Glutamatergic neuron (in vitro differentiated cells): ENCODE measurements at regions not wholly inside any gene's neighbourhood (a gene's known extent, or its start where the extent isn't known, plus 50 kb on each side); places are given as distances from the start of the nearest gene placed in this dataset.
"Not testable (repeated sequence)": the region's sequence is repeated elsewhere in the genome, so short reads cannot be mapped to it uniquely, and the experiment has no call there.

Source experiments
- DNase-seq: peaks from one replicate; pipeline ENCODE4 v3.0.0; 2022
- H3K27ac Mint-ChIP-seq: one replicate; pipeline ENCODE4 v1.8.0; 2020; ENCODE audit warnings: mild to moderate bottlenecking, mixed read lengths, inconsistent platforms; ENCODE audit not compliant: unreplicated experiment
- H3K27me3 Mint-ChIP-seq: one replicate; pipeline ENCODE4 v1.8.0; 2020; ENCODE audit warnings: mild to moderate bottlenecking, moderate library complexity, mixed read lengths, inconsistent platforms; ENCODE audit not compliant: unreplicated experiment
- H3K36me3 Mint-ChIP-seq: one replicate; pipeline ENCODE4 v1.8.0; 2020; ENCODE audit warnings: mild to moderate bottlenecking, mixed read lengths, inconsistent platforms; ENCODE audit not compliant: unreplicated experiment
- H3K4me1 Mint-ChIP-seq: one replicate; pipeline ENCODE4 v1.8.0; 2020; ENCODE audit warnings: mild to moderate bottlenecking, low read depth, mixed read lengths, inconsistent platforms; ENCODE audit not compliant: unreplicated experiment
- H3K4me3 Mint-ChIP-seq: one replicate; pipeline ENCODE4 v1.8.0; 2020; ENCODE audit warnings: mild to moderate bottlenecking, mixed read lengths, inconsistent platforms; ENCODE audit not compliant: unreplicated experiment
- H3K9me3 Mint-ChIP-seq: one replicate; pipeline ENCODE4 v1.8.0; 2020; ENCODE audit warnings: mild to moderate bottlenecking, moderate library complexity, mixed read lengths, inconsistent platforms; ENCODE audit not compliant: unreplicated experiment
- TF ChIP-seq, protein P1 (sequence below): fragments of 200-600 bp; sonication (generic); IDR thresholded peaks from one replicate; pipeline ENCODE4 v1.5.0; 2021; ENCODE audit not compliant: partially characterized antibody, unreplicated experiment

DNA sequence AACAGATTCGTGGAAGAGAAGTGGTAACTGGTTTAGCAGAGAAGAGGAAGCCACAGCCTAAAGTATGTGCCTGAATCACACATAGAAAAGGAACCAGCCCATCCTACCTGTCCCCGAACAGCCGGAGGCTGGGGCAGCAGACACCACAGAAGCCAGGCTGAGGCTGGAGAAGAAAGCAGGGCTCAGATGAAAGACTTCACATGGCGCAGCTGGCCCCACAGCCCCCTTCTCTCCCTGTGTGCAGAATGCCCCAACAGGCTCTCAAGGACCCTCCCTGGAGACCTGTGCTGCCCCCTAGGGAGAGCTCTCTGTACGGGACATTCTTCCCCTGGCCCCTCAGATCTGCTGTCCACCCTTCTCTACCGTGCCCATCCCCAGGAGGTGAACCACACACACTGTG is 83.5 kb upstream of the RAB12 start:
- no peak overlapping the region for H3K4me3 Mint-ChIP-seq
- DNase-seq, result no peak
- H3K27ac Mint-ChIP-seq, result no peak overlapping the region
- H3K27me3 Mint-ChIP-seq, result no peaks in the 10 kb centered on the region
- no peaks in the 10 kb centered on the region for H3K4me1 Mint-ChIP-seq
- peaks cover 2% of the 10 kb centered on the region for H3K9me3 Mint-ChIP-seq
- TF ChIP-seq, protein P1, sequence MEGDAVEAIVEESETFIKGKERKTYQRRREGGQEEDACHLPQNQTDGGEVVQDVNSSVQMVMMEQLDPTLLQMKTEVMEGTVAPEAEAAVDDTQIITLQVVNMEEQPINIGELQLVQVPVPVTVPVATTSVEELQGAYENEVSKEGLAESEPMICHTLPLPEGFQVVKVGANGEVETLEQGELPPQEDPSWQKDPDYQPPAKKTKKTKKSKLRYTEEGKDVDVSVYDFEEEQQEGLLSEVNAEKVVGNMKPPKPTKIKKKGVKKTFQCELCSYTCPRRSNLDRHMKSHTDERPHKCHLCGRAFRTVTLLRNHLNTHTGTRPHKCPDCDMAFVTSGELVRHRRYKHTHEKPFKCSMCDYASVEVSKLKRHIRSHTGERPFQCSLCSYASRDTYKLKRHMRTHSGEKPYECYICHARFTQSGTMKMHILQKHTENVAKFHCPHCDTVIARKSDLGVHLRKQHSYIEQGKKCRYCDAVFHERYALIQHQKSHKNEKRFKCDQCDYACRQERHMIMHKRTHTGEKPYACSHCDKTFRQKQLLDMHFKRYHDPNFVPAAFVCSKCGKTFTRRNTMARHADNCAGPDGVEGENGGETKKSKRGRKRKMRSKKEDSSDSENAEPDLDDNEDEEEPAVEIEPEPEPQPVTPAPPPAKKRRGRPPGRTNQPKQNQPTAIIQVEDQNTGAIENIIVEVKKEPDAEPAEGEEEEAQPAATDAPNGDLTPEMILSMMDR, result no peak
- H3K36me3 Mint-ChIP-seq, result peaks cover 23% of the 10 kb centered on the region

DNA sequence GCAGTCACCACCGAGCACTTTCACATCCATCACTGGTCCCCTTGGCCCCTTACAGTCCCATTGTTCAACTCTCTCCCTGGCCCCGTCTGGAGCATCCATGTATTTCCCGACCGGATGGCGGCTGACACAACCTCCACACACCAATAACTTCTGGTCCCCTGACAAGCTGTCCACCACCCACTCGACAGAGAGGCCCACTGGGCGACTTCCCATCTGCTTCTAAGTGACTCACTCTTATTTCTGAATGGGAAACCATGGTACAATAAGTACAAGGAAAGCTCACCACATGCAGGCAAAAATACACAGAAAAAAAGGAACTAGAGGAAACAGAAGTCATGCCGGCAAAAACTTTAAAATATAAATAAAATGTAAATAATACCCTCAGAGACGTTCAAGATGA is 82.9 kb upstream of the RAB12 start:
- no peak for DNase-seq
- H3K27me3 Mint-ChIP-seq, result peaks cover 2% of the 10 kb centered on the region
- H3K9me3 Mint-ChIP-seq, result peaks cover 4% of the 10 kb centered on the region
- H3K4me1 Mint-ChIP-seq, result no peaks in the 10 kb centered on the region
- H3K4me3 Mint-ChIP-seq, result no peak overlapping the region
- H3K36me3 Mint-ChIP-seq, result peaks cover 27% of the 10 kb centered on the region
- H3K27ac Mint-ChIP-seq, result peak overlapping the region; percentile 34
- TF ChIP-seq, protein P1, result no peak

DNA sequence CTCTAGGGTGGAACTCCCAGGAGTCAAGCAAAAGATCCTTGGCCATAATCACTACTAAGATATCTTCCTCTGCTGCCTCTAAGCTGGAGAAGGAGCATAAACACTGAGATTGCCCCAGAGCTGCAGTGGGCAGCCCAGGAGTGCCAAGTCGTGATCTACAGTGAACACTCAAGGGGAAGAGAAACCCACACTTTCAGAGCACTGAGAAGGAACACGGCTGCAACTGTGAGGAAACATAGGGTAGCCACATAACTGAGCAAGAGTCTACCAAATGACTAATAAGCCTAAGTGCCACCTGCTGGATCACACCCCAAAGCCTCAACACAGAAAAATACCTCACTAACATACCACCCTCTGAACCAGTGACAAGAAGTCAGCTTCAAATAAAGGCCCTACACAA is 79.6 kb upstream of the RAB12 start:
- Mint-ChIP-seq H3K27me3 (peaks cover 2% of the 10 kb centered on the region), H3K4me1 (no peaks in the 10 kb centered on the region), H3K27ac (no peak overlapping the region), H3K9me3 (peaks cover 10% of the 10 kb centered on the region), H3K36me3 (peaks cover 39% of the 10 kb centered on the region), H3K4me3 (no peak overlapping the region)
- no peak for DNase-seq
- TF ChIP-seq, protein P1, result no peak

DNA sequence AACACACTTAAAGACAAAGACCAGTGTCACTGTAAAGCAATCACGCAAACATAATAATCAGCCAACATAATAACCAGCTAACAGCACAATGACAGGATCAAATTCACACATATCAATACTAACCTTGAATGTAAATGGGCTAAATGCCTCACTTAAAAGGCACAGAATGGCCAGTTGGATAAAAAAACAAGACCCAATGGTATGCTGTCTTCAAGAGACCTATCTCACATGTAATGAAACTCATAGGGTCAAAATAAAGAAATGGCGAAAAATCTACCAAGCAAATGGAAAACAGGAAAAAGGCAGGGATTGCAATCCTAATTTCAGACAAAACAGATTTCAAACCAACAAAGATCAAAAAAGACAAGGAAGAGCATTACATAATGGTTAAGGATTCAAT is 78.2 kb upstream of the RAB12 start:
- not testable (repeated sequence) for DNase-seq, H3K4me3 Mint-ChIP-seq, H3K27me3 Mint-ChIP-seq, H3K27ac Mint-ChIP-seq, H3K4me1 Mint-ChIP-seq, H3K9me3 Mint-ChIP-seq
- H3K36me3 Mint-ChIP-seq, result peaks cover 39% of the 10 kb centered on the region

DNA sequence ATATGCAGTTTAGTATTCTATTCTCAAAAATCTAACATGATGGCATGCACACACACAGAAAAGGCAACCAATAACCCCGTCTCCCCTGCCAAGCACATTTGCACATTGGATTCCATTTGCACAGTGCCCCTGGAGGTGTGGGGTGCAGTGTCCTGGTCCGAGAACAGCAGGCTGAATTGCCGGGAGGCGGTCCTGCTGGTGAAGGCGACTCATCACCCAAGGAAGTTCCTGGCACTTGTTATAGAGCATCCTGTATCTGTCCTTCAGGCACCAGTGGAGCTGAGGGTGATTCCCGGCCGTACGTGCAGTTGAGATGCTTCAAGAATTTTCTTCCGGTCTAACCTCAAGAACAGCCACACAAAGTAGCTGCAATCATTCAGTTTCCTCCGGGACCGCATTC is 73.0 kb upstream of the RAB12 start:
- peaks cover 13% of the 10 kb centered on the region for H3K36me3 Mint-ChIP-seq
- H3K9me3 Mint-ChIP-seq, result peaks cover 6% of the 10 kb centered on the region
- TF ChIP-seq, protein P1, result no peak
- H3K4me3 Mint-ChIP-seq, result no peak overlapping the region
- H3K27me3 Mint-ChIP-seq, result peaks cover under 1% of the 10 kb centered on the region
- H3K27ac Mint-ChIP-seq, result no peak overlapping the region
- H3K4me1 Mint-ChIP-seq, result no peaks in the 10 kb centered on the region
- no peak for DNase-seq

DNA sequence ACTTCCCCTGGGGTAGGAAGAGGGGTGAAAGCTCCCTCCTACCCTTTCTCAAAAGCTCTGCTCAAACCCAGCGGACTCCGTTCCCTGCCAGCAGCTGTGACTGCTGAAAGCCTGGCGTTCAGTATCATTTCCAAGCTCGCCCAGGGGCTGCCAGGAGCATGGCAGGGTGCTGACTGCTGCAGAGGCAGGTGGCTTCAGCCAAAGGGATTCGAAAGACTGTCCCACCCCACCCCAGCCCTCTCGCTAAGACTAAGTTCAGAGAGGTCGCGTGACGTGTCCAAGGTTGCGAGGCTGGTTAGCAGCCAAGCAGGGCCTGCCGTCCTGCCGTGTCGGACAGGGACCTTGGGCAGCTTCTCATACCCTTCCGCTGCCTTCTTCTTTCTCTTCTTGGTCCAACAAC is 72.3 kb upstream of the RAB12 start:
- Mint-ChIP-seq H3K9me3 (peaks cover 4% of the 10 kb centered on the region), H3K4me3 (no peak overlapping the region), H3K27me3 (no peaks in the 10 kb centered on the region), H3K27ac (no peak overlapping the region), H3K4me1 (no peaks in the 10 kb centered on the region), H3K36me3 (peaks cover 6% of the 10 kb centered on the region)
- TF ChIP-seq, protein P1, result no peak
- DNase-seq, result no peak
